Keratinocyte (primary cell): ENCODE measurements at regions not wholly inside any gene's neighbourhood (a gene's known extent, or its start where the extent isn't known, plus 50 kb on each side); places are given as distances from the start of the nearest gene placed in this dataset.

Experiments
- EZH2 ChIP-seq: IDR thresholded peaks from one replicate; pipeline ENCODE4 v1.6.1; 2012; ENCODE audit warnings: inconsistent platforms, mild to moderate bottlenecking, low read length, moderate library complexity
- TF ChIP-seq, protein P1 (sequence below), 3 experiments: IDR thresholded peaks in 1 of 3; conservative IDR thresholded peaks in 1 of 3; optimal IDR thresholded peaks in 1 of 3; 2 replicates in 2 of 3; 3 replicates in 1 of 3; pipeline versions ENCODE3 to v1.5.1; 2011; ENCODE audit warnings: low read length in 3 of 3, mild to moderate bottlenecking in 3 of 3, moderate library complexity in 2 of 3, control low read depth in 1 of 3, inconsistent platforms in 1 of 3; ENCODE audit not compliant: insufficient read depth in 2 of 3; ENCODE audit errors: extremely low read depth in 1 of 3

DNA sequence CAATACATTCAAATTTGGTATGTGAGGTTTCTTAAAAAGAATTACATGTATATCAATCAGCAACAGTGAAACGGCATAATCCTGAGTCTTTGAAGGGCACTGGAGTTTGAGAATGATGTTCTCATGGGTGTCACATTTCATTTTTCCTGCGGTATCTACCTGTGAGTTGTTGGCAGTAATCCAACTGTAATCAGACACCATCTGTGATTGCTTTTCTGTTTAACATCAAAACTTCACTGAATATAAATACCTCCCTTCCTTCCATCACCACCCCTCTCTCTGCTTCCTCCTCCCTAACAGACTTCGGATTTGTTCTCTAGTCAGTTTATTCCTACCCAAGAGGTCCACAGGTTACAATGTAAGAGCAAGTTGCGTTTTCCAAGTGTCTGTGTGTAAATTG is 275.2 kb upstream of the PCSK5 start:
- TF ChIP-seq, protein P1, sequence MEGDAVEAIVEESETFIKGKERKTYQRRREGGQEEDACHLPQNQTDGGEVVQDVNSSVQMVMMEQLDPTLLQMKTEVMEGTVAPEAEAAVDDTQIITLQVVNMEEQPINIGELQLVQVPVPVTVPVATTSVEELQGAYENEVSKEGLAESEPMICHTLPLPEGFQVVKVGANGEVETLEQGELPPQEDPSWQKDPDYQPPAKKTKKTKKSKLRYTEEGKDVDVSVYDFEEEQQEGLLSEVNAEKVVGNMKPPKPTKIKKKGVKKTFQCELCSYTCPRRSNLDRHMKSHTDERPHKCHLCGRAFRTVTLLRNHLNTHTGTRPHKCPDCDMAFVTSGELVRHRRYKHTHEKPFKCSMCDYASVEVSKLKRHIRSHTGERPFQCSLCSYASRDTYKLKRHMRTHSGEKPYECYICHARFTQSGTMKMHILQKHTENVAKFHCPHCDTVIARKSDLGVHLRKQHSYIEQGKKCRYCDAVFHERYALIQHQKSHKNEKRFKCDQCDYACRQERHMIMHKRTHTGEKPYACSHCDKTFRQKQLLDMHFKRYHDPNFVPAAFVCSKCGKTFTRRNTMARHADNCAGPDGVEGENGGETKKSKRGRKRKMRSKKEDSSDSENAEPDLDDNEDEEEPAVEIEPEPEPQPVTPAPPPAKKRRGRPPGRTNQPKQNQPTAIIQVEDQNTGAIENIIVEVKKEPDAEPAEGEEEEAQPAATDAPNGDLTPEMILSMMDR (optimal IDR thresholded peaks at IDR 0.05 in 1 of 3, IDR thresholded peaks at IDR 0.05 in 1 of 3, conservative IDR thresholded peaks at IDR 0.05 in 1 of 3; ENCODE audit: extremely low read depth in 1 of 3, insufficient read depth in 2 of 3, low read length in 3 of 3) = no peak
- TF ChIP-seq EZH2 = no peak
